ENCODE measurements at regions not wholly inside any gene's neighbourhood (a gene's known extent, or its start where the extent isn't known, plus 50 kb on each side); places are given as distances from the start of the nearest gene placed in this dataset.

DNA sequence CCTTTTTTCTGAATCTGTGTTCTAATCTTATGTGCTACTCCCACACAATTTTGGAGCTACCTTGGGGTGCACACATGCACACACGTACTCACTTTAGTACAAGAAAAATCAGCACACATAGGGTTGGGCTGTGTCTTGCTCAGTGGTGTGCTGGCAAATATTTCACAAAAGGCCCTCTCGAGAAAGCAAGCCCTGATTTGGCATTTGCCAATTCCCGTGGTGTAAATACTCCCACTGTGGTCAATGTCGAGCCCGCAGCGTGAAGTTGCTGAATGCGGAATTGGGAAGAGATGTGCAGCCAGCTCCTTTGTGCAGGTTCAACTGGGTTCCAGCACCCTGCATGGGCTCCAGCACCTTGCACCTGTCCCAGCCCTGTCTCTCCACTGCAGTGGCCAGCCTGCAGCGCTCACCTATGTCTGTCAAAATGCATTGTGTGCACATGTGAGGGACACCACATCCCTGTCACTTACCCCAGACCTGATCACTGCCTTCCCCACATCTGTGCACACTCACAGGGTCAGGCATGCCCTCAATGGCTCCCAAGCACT is 78.4 kb upstream of the WNT4 start:
- TF ChIP-seq ZFX (IDR thresholded peaks at IDR 0.05; ENCODE audit: borderline replicate concordance), result no peak
- no peak for TF ChIP-seq CTCF (IDR thresholded peaks at IDR 0.05)
